WERI-Rb-1 (cell line): ENCODE measurements at regions not wholly inside any gene's neighbourhood (a gene's known extent, or its start where the extent isn't known, plus 50 kb on each side); places are given as distances from the start of the nearest gene placed in this dataset.

ENCODE experiments used
- DNase-seq: peaks from one replicate; pipeline ENCODE4 v3.0.0-alpha.2; 2020
- H3K27ac ChIP-seq: fragments of 250-450 bp; sonication (Bioruptor Pico); 2 replicates; pipeline ENCODE4 v1.5.1; 2020; ENCODE audit warnings: mild to moderate bottlenecking, moderate library complexity
- H3K27me3 ChIP-seq: fragments of 250-450 bp; sonication (Bioruptor Pico); 2 replicates; pipeline ENCODE4 v1.5.1; 2021; ENCODE audit warnings: mild to moderate bottlenecking, low read depth, moderate library complexity; ENCODE audit not compliant: insufficient read depth, severe bottlenecking
- H3K36me3 ChIP-seq: fragments of 250-450 bp; sonication (Bioruptor Pico); 2 replicates; pipeline ENCODE4 v1.5.1; 2020; ENCODE audit warnings: mild to moderate bottlenecking, moderate library complexity
- H3K4me3 ChIP-seq: 2 replicates; pipeline ENCODE4 v1.5.1; 2011; ENCODE audit warnings: low read depth, mild to moderate bottlenecking, control low read depth, low read length
- H3K9me3 ChIP-seq: fragments of 250-450 bp; sonication (Bioruptor Pico); 2 replicates; pipeline ENCODE4 v1.5.1; 2021; ENCODE audit warnings: mild to moderate bottlenecking, moderate library complexity; ENCODE audit not compliant: severe bottlenecking
- CTCF ChIP-seq: IDR thresholded peaks from 2 replicates; pipeline ENCODE4 v1.5.1; 2011; ENCODE audit warnings: low read depth, mild to moderate bottlenecking, control low read depth, inconsistent platforms, low read length

- H3K27ac ChIP-seq = no peak overlapping the region
- DNase-seq = no peak
- H3K9me3 ChIP-seq = no peaks in the 10 kb centered on the region
- H3K4me3 ChIP-seq = no peak overlapping the region
- no peaks in the 10 kb centered on the region for H3K36me3 ChIP-seq
- H3K27me3 ChIP-seq = no peaks in the 10 kb centered on the region
- TF ChIP-seq CTCF = no peak
These were observed 399.8 kb upstream of the MEF2C start for GRCh38 chr5:89282554-89283510.

GRCh38 chr5:89281766-89282553 is 399.0 kb upstream of the MEF2C start:
- Histone ChIP-seq H3K36me3 (no peaks in the 10 kb centered on the region), H3K27me3 (no peaks in the 10 kb centered on the region), H3K4me3 (no peak overlapping the region), H3K27ac (no peak overlapping the region), H3K9me3 (no peaks in the 10 kb centered on the region)
- TF ChIP-seq CTCF = no peak
- DNase-seq = no peak

GRCh38 chr5:89281211-89281610 is 398.2 kb upstream of the MEF2C start:
- no peak for TF ChIP-seq CTCF
- no peaks in the 10 kb centered on the region for H3K9me3 ChIP-seq
- H3K4me3 ChIP-seq = no peak overlapping the region
- DNase-seq = peak; percentile 16
- no peak overlapping the region for H3K27ac ChIP-seq
- H3K27me3 ChIP-seq = no peaks in the 10 kb centered on the region
- H3K36me3 ChIP-seq = no peaks in the 10 kb centered on the region

GRCh38 chr5:89280103-89281037 is 397.4 kb upstream of the MEF2C start:
- no peak for TF ChIP-seq CTCF
- Histone ChIP-seq H3K27me3 (no peaks in the 10 kb centered on the region), H3K27ac (no peak overlapping the region), H3K4me3 (no peak overlapping the region), H3K36me3 (no peaks in the 10 kb centered on the region), H3K9me3 (no peaks in the 10 kb centered on the region)
- no peak for DNase-seq

- no peak for TF ChIP-seq CTCF
These were observed 396.5 kb upstream of the MEF2C start for GRCh38 chr5:89279391-89280036.

More at GRCh38 chr5:89279391-89280036, 396.5 kb upstream of the MEF2C start:
- no peak overlapping the region for H3K27ac ChIP-seq
- H3K4me3 ChIP-seq = no peak overlapping the region
- no peaks in the 10 kb centered on the region for H3K36me3 ChIP-seq
- no peaks in the 10 kb centered on the region for H3K9me3 ChIP-seq
- DNase-seq = no peak
- no peaks in the 10 kb centered on the region for H3K27me3 ChIP-seq
